ENCODE measurements at regions not wholly inside any gene's neighbourhood (a gene's known extent, or its start where the extent isn't known, plus 50 kb on each side); places are given as distances from the start of the nearest gene placed in this dataset.

- no peak for TF ChIP-seq CTCF (IDR thresholded peaks at IDR 0.05 in 2 of 3, conservative IDR thresholded peaks at IDR 0.05 in 1 of 3; ENCODE audit: control insufficient read depth in 2 of 3, extremely low read depth in 1 of 3, insufficient read depth in 1 of 3, low read depth in 3 of 3, low read length in 3 of 3)
- no peak for TF ChIP-seq POLR2A (IDR thresholded peaks at IDR 0.05; ENCODE audit: low read depth, low read length)
- no peak for TF ChIP-seq ZZZ3 (IDR thresholded peaks at IDR 0.05; ENCODE audit: control insufficient read depth, insufficient read length, low read depth)
- no peak for TF ChIP-seq SRF (IDR thresholded peaks at IDR 0.05; ENCODE audit: low read depth in 2 of 2, low read length in 2 of 2)
Measured at GRCh38 chr18:59961070-59961469, 61.3 kb downstream of the PMAIP1 start.

All from GM12878 (cell line).